Fibroblast of skin of scalp (primary cell): ENCODE measurements at regions not wholly inside any gene's neighbourhood (a gene's known extent, or its start where the extent isn't known, plus 50 kb on each side); places are given as distances from the start of the nearest gene placed in this dataset.
"Not testable (repeated sequence)": the region's sequence is repeated elsewhere in the genome, so short reads cannot be mapped to it uniquely, and the experiment has no call there.

Experiments
- DNase-seq: peaks from one replicate; pipeline ENCODE4 v3.0.0-alpha.2; 2013

DNA sequence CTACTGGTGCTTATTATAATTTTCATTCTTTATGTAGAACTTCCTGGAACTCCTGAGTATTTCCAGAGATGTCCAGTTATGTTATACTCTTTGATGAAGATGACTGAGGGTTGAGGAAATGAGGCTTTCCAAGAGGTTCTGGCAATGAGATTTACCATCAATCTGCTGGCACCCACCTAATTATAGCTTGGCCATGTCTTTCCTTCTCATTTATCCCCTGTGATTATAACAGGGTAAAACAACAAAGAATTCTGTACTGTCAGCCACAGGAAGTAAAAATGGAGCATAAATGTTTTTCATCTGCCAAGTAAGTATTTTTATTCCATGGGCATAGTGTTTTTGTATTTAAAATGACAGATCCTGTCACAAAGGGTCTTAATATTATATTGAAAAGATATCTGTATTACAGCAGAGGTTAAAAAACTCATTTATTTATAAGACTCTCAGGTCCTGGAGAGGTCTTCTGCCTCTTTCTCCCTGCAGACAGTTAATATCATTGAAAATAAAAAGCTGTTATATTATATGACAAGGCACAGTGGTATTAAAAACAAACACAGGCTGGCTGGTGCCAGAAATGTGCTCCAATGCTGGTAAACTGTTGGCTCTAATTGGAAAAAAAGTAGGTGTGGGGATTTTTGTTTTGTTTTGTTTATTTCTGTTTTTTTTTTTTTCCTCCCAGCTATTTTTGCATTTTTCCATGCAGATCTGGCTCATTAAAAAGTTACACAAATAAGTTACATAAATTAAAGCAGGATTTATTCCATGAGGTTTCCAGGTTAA lies 1764.1 kb upstream of the CELF4 start:
- DNase-seq = no peak

DNA sequence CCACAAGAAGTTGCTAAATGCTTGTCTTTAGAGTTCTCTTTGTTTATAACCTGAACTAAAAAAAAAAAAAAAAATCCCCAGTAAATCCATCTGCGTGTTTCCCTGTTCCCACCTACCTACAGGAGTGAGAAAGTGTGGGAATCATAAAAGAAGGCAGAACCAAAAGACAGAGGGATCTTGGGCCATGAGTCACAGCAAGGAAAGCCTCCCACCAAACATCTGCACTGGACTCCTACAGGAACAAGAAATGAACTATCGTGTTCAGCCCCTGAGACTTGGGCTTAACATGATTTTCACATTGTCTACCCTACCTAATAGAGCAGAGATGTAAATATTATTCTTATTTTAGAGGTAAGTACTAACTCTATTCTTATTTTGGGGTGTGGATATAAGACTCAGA lies 1761.2 kb upstream of the CELF4 start:
- no peak for DNase-seq

DNA sequence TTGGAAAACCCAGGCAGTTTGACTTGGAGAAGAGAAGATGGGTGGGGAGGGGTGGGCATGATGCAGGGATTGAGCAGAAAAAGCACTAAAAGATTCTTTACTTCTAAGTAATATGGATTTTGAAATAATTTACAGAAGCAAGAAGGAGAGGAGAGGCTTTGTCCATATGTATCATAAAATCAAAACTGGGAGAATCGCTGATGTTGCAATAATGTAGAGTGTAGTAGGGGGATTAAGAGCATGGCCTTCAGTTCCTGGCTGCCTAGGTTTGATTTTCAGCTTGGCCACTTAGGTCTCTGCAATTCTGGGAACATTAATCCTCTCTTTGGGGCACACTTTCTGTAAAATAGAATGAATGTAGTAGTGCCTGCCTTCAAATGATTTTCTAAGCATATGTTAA lies 1760.4 kb upstream of the CELF4 start:
- no peak for DNase-seq

DNA sequence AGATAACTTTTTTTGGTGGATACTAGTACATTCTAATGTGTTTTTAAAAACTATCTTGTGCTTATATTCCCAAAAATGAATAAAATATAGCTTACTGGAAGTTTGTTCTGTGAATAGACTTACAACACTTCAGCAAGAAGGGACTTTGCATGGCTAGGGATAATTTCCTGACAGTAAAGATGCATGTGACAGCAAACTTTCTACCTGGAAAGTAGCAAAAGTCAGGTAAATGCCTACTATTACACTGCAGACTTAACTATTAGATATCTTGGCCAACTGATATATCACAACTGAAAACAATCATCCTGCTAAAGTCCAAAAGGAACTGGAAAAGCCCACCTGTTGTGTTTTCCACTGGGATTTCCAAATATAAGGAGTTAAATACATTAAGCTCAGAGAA lies 1753.5 kb upstream of the CELF4 start:
- DNase-seq = no peak

DNA sequence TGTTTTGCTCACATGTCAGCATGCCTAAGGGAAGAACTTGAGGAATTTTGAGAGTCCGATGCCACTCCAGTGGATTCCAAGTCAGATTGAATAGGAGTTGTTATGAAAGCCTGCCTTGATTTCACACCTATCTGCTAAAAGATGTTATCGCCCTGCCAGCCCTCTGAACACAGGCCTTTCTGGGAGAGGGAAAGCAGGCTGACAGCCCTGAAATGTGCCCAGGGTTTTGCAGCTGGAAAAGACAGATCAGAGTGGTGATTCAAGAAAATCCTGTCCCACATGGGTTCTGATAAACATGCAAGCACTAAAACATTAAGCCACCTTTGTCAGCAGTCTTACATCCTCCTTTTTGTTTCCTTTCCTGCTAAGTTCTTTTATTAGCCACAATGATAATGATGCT lies 1752.9 kb upstream of the CELF4 start:
- no peak for DNase-seq

DNA sequence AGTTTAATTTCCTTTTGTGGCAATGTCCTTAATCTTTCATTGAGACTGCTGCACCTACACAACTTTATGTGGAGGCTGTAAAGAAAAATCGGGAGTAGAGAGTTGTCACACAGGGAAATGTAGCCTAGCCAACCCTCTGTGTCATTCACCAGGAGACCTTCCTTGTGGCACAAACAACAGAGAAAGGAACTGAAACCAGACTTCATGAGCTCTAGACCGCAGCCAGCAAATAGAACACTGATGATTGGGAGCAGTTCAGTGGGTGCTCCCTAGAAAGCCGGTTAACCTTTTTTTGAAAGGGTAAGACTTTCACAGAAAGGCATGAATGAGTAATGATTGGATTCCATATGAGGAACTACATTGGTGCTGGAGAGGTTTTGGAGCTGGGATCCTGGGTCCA lies 1752.4 kb upstream of the CELF4 start:
- DNase-seq = no peak

DNA sequence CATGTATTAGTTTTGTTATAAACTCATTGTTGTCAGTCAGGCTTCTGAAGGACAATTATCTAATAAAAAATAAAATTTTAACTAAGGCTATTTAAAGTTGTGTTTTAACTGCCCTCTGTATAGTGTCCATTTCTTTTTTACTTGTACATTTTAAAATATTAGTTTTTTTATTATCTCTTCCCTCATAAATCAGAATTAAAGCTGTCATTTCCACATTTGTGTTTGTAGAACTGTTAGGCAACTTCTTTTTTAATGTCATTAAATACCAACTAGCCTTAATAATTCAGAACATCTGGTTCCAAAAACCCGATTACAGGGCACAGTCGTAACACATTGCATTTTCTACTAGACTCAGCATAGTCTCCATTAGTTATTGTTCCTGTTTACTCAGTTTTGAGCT lies 1749.0 kb upstream of the CELF4 start:
- DNase-seq = no peak

DNA sequence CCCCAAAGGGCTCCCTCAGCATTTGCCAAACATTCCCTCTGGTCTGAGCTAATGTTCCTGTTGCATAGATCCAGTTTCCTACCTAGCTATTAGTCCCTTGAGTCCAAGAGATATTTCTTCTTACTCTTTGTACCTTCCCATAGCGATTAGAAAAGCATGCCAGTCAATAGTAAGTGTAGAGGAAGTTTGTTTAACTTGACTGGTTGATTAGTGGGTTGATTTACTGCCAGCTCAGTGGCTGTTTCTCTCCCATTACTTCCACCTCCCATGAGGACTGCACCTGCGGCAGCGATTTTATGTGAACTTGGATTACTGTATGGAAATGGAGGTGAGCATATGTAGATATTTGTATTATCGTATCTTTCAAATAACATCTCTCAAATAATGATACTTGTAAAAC lies 1748.4 kb upstream of the CELF4 start:
- no peak for DNase-seq

DNA sequence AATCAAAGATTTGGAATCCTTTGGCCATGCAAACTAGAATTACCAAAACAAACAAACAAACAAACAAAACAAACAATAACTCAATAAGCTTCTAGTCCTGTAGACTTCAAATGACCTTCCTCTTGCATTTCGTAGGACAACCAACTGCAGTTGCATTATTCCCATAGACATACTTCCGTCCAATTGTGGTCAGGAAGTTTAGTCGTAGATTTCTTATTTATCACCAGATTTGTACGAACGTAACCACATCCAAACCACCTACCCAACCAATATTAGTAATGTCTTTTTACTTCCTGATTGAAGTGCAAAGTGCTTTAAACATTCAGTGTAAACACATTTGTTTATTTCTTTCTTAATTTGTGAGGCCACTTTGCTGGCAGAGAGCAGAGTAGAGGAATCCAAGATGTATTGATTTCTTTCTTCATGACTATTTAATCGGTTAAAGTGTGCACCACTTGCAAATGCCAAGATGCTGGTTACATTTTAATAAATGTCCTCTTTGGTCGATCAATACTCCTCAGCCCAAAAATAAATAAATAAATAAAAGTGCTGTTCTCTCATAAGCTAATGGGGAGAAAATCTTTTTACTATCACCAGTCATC lies 1745.6 kb upstream of the CELF4 start:
- DNase-seq = no peak

DNA sequence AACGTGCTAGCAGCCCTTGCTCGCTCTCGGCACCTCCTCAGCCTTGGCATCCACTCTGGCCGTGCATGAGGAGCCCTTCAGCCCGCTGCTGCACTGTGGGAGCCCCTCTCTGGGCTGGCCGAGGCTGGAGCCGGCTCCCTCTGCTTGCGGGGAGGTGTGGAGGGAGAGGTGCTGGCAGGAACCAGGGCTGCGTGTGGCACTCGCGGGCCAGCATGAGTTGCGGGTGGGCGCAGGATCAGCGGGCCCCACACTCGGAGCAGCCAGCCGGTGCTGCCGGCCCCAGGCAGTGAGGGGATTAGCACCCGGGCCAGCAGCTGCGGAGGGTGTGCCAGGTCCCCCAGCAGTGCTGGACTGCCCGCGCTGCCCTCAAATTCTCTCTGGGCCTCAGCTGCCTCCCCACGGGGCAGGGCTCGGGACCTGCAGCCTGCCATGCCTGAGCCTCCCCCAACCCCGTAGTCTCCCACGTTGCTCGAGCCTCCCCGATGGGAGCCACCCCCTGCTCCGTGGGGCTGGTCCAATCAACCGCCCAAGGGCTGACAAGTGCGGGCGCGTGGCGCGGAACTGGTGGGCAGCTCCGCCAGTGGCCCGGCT lies 1743.4 kb upstream of the CELF4 start:
- DNase-seq = not testable (repeated sequence)

DNA sequence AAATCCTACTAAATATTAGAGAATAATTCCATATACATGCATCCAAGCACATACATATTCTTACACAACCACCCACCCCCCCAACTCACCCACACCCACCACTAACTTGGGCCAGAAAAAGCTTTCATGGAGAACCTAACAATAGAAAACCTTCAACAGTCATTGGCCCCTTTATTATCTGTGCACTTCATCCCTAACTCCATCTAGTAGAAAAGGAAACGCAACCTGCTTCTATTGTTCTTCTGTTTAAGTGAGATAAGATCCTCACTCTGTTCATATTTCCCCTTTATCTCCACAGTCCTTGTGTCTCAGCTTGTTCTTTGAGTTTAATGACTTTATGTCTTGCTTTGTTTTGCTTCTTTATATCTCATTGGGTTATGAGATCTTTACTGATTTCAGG lies 1740.2 kb upstream of the CELF4 start:
- no peak for DNase-seq

DNA sequence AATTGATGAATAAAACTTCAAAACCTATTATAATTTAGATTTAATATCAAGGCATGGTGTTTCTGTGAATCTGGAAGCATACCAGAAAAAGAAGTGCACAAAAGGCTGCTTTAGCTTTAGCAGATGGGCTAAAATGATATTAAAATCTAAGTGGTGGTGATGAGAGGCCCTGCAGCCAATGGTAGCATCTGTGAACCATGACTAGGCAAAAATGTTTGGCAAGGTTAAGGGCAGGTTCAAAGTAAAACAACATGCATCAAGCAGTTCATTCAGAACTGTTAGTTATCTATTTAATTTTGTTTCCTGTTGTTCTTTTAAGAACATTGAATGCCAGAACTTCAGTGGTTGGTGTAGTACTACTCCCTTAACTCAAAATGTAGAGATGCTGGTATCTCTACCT lies 1736.9 kb upstream of the CELF4 start:
- DNase-seq = no peak

DNA sequence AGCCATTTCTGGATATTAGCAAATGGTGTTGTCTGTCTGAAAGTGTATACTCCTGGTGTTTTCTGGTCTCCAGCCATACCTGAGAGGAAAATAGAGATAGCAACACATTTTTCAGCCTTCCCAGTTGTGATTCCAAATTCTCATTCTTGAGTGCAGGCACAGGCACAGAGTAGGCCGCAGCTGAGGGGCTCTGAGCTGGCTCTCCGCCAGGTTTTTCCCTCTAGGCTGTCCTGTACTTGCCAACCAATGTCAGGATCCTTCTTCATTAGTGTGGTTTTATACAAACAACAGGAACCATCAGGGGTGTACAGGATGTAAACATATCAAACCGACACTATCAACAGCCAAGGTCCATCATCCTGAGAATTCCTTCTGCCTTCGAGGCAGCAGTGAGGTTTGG lies 1733.6 kb upstream of the CELF4 start:
- no peak for DNase-seq

DNA sequence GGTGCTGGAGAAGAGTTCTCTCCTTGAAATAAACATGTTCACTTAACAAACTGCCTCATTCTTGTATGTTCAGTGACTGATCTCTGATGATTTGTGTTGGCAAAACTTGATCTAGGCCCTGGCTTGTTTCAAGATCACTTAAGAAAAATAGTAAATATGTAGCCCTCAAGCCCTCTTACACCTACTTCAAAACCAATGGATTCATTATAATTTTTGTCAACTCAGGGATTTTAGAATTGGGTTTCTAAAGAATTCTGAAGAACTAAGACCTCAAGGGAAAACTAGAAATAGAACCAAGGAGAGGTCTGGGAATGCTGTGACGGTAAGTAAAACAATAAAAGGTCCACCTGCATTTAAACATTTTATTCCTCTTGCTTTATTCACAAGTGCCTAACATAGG lies 1731.6 kb upstream of the CELF4 start:
- no peak for DNase-seq

DNA sequence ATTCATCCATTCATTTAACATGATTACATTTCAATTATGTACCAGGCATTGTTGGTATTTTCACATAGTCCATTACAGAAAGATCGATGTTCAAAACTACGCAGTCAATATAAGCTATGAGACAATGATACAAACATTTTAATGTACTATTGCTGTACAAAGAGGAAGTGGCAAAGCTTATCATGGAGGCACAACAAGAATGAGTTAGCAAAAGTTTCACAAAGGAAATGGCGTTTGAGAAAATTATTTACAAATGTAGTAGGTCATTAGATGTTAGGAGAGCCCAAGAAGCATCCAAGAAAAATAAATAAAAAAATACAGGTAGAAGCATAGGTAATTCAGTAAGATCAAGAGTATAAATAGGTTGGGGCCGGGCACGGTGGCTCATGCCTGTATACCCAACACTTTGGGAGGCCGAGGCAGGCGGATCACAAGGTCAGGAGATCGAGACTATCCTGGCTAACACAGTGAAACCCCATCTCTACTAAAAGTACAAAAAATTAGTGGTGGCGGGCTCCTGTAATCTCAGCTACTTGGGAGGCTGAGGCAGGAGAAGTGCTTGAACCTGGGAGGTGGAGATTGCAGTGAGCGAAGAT lies 1730.8 kb upstream of the CELF4 start:
- DNase-seq = no peak

DNA sequence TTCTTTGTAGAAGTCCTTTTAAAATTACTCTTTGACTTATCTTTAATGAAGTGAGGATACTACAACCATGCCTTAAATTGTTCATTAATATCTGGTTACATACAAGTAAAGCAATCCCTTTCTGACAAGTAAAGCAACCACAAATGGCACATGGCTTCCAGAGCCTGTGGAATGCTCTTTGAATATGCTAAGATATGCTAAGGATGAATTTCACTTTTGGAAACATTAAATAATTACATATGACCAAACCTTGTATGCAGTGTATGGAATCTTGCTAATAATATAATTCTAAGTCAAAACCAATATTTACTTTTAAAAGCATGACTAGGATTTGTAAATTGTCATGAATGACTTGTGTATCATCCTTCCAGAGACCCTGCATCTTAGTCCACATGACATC lies 1711.2 kb upstream of the CELF4 start:
- DNase-seq = no peak

DNA sequence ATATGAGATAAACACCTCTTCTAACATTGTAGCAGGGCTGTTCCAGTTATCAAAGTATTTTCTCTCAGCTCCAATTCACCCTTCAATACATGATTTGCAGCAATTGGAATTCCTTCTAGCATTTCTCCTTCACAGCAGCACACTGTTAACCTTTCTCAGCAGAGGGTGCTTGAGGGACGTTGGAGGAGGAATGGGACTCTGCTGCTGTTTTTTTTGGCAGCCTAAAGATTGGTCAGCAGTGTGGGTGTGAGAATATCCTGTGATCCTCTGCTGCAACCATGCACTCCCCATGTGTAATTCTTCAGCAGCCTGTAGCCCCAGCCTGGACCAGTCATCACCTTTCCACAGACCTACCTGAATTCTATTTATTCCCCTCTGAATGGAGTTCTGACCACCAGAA lies 1708.9 kb upstream of the CELF4 start:
- no peak for DNase-seq

DNA sequence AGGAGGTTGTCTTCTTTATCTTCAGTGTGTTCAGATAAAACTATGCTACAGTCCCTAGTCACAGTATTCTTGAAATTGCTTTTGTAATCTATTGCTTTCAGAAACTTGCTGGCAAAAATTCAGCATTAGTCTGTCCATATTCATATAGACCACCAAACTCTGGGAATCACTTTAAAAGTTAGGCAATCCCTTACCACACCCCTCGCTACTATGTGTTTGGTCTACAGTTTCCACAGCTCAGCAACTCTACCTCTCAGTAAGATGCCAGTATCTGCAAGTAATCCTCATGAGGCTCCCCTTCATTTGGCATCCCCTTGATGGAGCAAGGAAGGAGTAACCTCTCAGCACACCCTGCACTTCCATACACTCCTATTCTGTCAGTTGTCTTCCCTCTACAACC lies 1706.6 kb upstream of the CELF4 start:
- no peak for DNase-seq

DNA sequence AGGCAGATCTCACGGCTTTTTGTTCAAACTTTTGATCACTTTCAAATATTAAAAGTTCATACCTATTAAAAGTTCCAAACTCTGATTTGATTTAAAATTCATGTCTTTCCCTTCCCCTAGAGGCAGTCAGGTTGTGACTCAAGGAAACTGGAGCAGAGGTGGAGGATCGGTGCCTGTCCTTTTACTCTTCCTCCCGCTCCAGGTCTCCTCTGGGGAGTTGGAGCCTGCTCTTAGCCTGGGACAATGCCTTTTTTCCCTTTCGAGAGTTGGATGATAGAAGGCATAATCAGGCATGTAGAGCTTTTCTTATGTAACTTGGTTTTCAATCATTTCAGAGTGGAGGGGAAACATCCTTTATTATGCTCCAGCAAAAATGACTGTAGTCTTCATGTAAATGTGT lies 1706.1 kb upstream of the CELF4 start:
- no peak for DNase-seq

DNA sequence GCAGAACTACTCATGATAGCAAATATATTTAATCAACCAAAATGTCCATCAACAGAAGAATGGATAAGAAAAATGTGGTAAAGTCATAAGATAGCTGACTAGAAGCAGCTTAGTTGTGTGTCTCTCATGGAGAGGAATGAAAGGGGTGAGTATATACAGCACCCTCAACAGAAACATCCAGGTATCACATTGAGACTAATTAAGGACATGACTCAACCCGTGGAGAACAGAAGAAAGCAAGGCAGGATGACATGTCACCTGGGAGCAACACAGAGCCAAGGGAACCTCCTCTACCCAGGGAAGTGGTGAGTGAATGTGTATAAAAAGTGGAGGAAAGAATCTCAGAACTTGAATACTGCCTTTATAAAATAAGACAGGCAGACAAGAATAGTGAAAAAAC lies 1695.0 kb upstream of the CELF4 start:
- DNase-seq = no peak

DNA sequence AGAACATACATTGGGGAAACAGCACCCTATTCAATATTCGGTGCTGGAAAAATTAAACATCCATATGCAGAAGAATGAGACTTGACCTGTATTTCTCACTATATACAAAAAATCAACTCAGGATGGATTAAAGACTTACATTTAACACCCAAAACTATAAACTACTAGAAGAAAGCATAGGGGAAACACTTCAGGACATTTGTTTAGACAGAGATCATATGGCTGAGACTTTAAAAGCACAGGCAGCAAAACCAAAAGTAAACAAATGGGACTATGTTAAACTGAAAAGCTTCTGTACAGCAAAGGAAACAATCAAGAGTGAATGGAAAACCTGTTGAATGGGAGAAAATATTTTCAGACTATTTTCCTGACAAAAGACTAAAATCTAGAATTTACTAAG lies 1694.1 kb upstream of the CELF4 start:
- no peak for DNase-seq

DNA sequence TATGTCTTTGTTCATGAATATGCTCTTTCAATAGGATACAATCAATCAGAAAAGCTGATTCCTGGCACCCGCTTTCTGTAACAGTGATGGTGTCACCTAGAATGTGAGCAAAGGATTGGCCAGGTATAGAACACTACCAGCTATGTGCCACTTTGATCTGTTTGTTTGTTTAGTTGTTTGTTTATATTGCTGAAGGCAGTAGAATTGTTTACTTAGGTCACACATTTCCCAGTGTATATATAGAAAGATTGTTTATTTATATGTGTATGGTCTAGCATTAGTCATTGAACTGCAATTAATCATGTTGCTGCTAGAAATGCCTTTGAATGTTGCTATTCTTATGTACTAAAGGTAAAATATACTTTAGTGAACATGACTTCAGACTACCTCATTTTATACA lies 1678.6 kb upstream of the CELF4 start:
- DNase-seq = no peak

DNA sequence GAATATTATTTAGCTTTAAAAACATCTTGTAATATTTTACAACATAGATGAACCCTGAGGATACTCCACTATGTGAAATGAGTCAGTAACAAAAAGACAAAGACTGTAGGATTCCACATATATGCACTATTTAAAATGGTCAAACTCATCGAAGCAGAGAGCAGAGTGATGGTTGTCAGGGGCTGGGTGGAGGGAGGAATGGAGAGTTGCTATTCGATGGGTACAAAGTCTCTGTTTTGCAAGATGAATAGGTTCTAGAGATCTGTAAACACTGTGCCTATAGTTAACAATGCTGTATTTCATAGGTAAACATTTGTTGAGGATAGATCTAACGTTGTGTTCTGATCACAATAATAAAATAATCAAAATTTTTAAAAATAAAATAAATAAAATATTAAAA lies 1675.9 kb upstream of the CELF4 start:
- DNase-seq = no peak
